ENCODE measurements at regions not wholly inside any gene's neighbourhood (a gene's known extent, or its start where the extent isn't known, plus 50 kb on each side); places are given as distances from the start of the nearest gene placed in this dataset.

- in situ Hi-C loops (cut with HindIII; ENCODE audit: low sequenced_read_pairs) = no loop called here
- DNase-seq (ENCODE audit: low spot score) = no peak
Observed at GRCh38 chr15:88385078-88385700, 82.0 kb downstream of the MRPL46 start.

- in situ Hi-C loops (cut with HindIII; ENCODE audit: low sequenced_read_pairs) = no loop called here
- no peak for DNase-seq (ENCODE audit: low spot score)
Observed at GRCh38 chr15:88383354-88383753, 83.8 kb downstream of the MRPL46 start.

- in situ Hi-C loops (cut with HindIII; ENCODE audit: low sequenced_read_pairs) = no loop called here
Observed at GRCh38 chr15:88382482-88382983, 84.7 kb downstream of the MRPL46 start.

GRCh38 chr15:88378188-88378637 is 89.0 kb downstream of the MRPL46 start:
- in situ Hi-C loops (cut with HindIII; ENCODE audit: low sequenced_read_pairs) = no loop called here
- DNase-seq (ENCODE audit: low spot score) = no peak

More at GRCh38 chr15:88382482-88382983, 84.7 kb downstream of the MRPL46 start:
- DNase-seq (ENCODE audit: low spot score) = no peak

- in situ Hi-C loops (cut with HindIII; ENCODE audit: low sequenced_read_pairs) = no loop called here
- DNase-seq (ENCODE audit: low spot score) = no peak
Observed at GRCh38 chr15:88377509-88377908, 89.7 kb downstream of the MRPL46 start.

GRCh38 chr15:88376574-88377174 is 90.5 kb downstream of the MRPL46 start:
- DNase-seq (ENCODE audit: low spot score) = no peak
- in situ Hi-C loops (cut with HindIII; ENCODE audit: low sequenced_read_pairs) = no loop called here

GRCh38 chr15:88375234-88375927 is 91.8 kb downstream of the MRPL46 start:
- in situ Hi-C loops (cut with HindIII; ENCODE audit: low sequenced_read_pairs) = no loop called here
- no peak for DNase-seq (ENCODE audit: low spot score)

GRCh38 chr15:88365124-88365523 is 102.1 kb downstream of the MRPL46 start:
- no peak for DNase-seq (ENCODE audit: low spot score)
- in situ Hi-C loops (cut with HindIII; ENCODE audit: low sequenced_read_pairs) = no loop called here

GRCh38 chr15:88348579-88349230 is 92.2 kb upstream of the NTRK3 start:
- in situ Hi-C loops (cut with HindIII; ENCODE audit: low sequenced_read_pairs) = no loop called here
- DNase-seq (ENCODE audit: low spot score) = no peak

- in situ Hi-C loops (cut with HindIII; ENCODE audit: low sequenced_read_pairs) = no loop called here
- DNase-seq (ENCODE audit: low spot score) = no peak
Observed at GRCh38 chr15:88345962-88346361, 89.4 kb upstream of the NTRK3 start.

- no peak for DNase-seq (ENCODE audit: low spot score)
- in situ Hi-C loops (cut with HindIII; ENCODE audit: low sequenced_read_pairs) = no loop called here
Observed at GRCh38 chr15:88344786-88345185, 88.2 kb upstream of the NTRK3 start.

GRCh38 chr15:88342666-88343065 is 86.1 kb upstream of the NTRK3 start:
- DNase-seq (ENCODE audit: low spot score) = no peak
- in situ Hi-C loops (cut with HindIII; ENCODE audit: low sequenced_read_pairs) = no loop called here

GRCh38 chr15:88341653-88342052 is 85.1 kb upstream of the NTRK3 start:
- in situ Hi-C loops (cut with HindIII; ENCODE audit: low sequenced_read_pairs) = no loop called here
- DNase-seq (ENCODE audit: low spot score) = no peak

- DNase-seq (ENCODE audit: low spot score) = no peak
- in situ Hi-C loops (cut with HindIII; ENCODE audit: low sequenced_read_pairs) = no loop called here
Observed at GRCh38 chr15:88341006-88341405, 84.5 kb upstream of the NTRK3 start.

- in situ Hi-C loops (cut with HindIII; ENCODE audit: low sequenced_read_pairs) = no loop called here
- DNase-seq (ENCODE audit: low spot score) = no peak
Observed at GRCh38 chr15:88337993-88338392, 81.5 kb upstream of the NTRK3 start.

- in situ Hi-C loops (cut with HindIII; ENCODE audit: low sequenced_read_pairs) = no loop called here
- DNase-seq (ENCODE audit: low spot score) = no peak
Observed at GRCh38 chr15:88335074-88335473, 78.5 kb upstream of the NTRK3 start.

GRCh38 chr15:88334436-88334835 is 77.9 kb upstream of the NTRK3 start:
- peak; percentile 59 for DNase-seq (ENCODE audit: low spot score)
- in situ Hi-C loops (cut with HindIII; ENCODE audit: low sequenced_read_pairs) = no loop called here

- in situ Hi-C loops (cut with HindIII; ENCODE audit: low sequenced_read_pairs) = no loop called here
- no peak for DNase-seq (ENCODE audit: low spot score)
Observed at GRCh38 chr15:88331291-88331690, 74.8 kb upstream of the NTRK3 start.

- DNase-seq (ENCODE audit: low spot score) = no peak
- in situ Hi-C loops (cut with HindIII; ENCODE audit: low sequenced_read_pairs) = no loop called here
Observed at GRCh38 chr15:88326924-88327323, 70.4 kb upstream of the NTRK3 start.

- in situ Hi-C loops (cut with HindIII; ENCODE audit: low sequenced_read_pairs) = no loop called here
- DNase-seq (ENCODE audit: low spot score) = no peak
Observed at GRCh38 chr15:88324741-88325065, 68.2 kb upstream of the NTRK3 start.

Measured in G401 (cell line).